HL-60/S4 treated with phorbol 12-myristate 13-acetate at 8.2 ng/mL for 4 days and 3 days (cell line): ENCODE measurements at regions not wholly inside any gene's neighbourhood (a gene's known extent, or its start where the extent isn't known, plus 50 kb on each side); places are given as distances from the start of the nearest gene placed in this dataset.

ENCODE experiments used
- in situ Hi-C: fragments of 300-500 bp; cut with MboI; formaldehyde crosslinking; loops from 2 replicates; pipeline ENCODE4 v1.15.0; 2022; ENCODE audit warnings: low sequenced_read_pairs

DNA sequence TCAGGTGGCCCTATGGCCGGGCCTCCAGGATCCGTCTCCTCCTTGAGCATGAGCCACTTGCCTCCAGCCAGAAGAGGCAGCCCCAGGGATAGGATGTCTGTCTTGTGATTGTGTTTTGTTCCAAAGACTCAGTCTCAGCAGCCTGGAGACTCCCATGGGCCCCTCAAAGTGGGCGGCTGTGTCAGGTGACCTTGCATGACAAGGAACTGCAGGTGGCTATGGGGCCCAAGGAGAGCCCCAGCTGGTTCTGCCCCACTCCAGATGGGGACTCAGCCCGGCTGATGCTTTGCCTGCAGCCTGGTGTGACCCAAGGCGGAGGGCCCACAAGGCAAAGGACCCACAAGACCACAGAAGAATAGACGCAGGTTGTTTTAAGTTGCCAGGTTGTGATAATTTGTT is 284.3 kb upstream of the IRX4 start:
- in situ Hi-C loops: no loop called here

- in situ Hi-C loops: no loop called here
Measured at GRCh38 chr5:2166306-2166978, 283.7 kb upstream of the IRX4 start.

DNA sequence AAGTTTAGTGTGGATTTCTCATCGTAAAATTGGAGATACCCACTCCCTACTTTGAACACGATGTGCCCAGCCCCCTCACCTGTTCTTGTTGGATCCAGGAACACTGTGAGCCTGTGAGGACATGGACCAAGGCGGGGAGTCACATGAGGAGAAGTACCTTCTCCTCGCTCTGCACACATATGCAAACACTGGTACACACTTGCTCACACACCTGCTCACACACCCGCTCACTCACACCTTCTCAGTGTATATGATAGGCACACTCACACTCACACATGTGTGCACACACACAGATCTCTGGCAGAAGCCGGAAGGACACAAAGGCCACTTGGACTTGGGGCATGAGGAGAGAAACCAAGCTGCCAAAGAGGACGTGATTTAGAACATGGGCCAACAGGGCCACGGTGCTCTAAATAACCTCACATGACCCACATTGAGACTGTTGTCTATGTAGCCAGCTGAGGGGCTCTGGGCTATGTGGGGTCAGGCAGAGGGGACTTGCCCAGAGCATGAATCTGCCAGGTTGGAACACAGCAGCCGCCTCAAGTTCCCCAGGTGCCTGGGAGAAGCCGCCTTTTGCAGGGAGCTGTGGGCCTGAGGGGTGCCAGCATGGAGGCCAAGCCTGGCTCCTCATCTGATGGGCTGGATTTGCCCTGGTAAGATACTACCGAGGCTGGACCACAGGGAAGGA is 283.0 kb upstream of the IRX4 start:
- in situ Hi-C loops: no loop called here

- in situ Hi-C loops: no loop called here
Measured at GRCh38 chr5:2165203-2165602, 282.5 kb upstream of the IRX4 start.

DNA sequence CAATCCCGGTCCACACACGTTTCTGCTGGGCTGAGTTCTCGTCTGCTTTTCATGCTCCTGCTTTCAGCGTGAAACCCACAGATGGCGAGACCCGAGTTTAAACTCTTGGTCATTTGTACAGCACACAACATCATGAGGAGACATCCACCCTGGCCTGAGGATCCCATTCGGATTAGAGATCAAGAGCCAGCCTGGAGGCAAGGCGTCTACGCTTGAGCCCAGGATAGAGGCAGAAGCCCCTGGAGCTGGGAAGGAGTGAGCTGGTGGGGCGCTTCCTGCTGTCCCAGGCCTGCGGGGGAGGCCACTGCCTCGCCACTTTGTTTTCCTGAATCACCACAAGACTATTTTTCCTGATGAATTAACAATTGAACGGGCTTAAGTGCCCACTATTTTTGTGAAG is 281.9 kb upstream of the IRX4 start:
- in situ Hi-C loops: no loop called here

DNA sequence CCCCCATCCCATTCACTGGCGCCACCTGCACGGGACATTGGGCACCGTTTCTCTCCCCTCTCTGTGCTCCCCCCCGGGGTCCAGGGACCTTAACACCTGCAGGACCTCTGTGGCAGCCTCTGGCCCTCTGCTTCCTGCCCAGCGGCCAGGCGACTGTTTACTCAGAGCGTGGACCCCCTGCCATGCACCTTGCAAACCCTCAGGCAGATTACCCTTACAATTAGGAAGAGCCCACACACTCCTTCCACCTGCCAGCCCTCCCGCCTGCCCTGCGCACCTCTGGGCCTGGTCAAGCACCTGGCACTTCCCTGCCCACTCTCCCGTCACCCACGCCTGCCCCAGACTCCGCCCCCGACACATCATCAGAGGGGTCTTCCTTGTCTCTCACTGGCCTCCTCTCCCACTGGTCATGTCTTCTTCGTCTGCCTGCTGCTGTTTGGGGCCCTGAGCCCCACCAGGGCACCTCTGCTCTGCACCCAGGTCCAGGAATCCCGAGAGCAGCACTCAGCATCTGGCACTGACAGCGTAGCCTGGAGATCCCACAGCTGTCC is 281.3 kb upstream of the IRX4 start:
- in situ Hi-C loops: no loop called here

DNA sequence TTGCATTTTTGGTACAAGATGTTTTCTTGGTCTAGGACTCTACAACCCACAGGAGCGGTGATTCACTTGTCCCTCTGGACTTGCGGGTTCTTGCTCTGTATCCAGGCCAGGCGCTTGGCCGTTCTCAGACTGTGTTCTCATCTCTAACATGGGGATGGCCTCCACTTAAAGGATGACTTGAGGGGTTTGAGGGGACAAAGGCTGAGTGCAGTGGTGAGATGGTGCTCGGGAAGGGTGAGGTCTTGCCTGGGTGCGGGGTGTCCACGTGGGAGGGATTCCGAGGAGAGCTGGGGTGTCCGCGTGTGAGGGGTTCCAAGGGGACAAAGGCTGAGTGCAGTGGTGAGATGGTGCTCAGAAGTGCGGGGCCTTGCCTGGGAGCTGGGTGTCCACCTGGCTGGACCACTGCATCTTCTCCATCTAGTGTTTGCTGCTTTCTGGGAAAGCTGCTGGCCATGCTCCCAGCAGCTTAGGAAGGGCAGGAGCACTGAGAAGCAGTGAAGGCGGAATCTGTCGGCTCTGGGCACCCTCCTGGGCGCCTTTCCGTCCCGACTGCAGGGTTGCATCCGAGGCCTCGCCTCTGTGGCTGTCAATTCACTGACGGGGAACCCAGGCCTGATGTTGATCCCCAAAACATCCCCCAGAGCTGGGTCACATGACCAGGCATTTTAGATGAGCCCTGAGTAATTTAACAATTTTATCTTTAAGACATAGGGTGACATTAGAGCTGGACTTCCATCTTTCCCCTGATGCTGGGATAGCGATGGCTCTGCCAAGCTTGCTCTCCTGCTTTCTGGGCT is 280.5 kb upstream of the IRX4 start:
- in situ Hi-C loops: no loop called here

DNA sequence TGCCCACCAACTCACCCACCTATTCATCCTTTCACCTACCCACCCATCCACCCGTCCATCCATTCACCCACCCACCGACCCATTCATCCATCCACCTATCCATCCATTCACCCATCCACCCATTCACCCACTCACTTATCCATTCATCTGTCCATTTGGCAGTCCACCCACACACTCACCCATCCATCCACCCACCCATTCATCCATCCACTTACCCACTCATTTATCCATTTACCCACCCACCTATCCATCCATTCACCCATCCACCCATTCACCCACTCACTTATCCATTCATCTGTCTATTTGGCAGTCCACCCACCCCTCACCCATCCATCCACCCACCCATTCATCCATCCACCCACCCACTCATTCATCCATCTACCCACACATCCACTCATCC is 278.1 kb upstream of the IRX4 start:
- in situ Hi-C loops: no loop called here

- in situ Hi-C loops: loop anchor here (10.0 kb wide), 1 partner anchor 404 kb away; no protein-coding TSS in a partner anchor
Measured at GRCh38 chr5:2158767-2159166, 276.0 kb upstream of the IRX4 start.

- in situ Hi-C loops: loop anchor here (10.0 kb wide), 1 partner anchor 403 kb away; no protein-coding TSS in a partner anchor
Measured at GRCh38 chr5:2158109-2158508, 275.4 kb upstream of the IRX4 start.

DNA sequence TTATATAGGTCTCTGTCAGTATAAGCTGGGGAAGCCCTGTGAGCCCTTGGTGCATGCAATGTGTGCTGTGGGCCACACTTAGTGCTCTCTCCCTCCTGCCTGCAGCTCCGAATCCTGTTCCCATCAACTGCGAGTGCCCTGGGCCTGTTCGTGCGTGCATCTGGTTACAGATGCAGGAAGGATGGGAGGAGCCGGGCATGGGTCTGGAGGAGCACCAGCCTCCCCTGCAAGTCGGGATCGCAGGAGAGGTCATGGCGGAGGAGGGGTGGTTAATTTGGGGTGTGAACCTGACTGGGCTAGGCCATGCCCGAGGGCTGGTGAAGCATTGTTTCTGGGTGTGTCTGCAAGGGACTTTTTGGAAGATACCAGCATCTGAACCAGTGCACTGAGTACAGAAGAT is 274.6 kb upstream of the IRX4 start:
- in situ Hi-C loops: loop anchor here (10.0 kb wide), 1 partner anchor 403 kb away; no protein-coding TSS in a partner anchor

DNA sequence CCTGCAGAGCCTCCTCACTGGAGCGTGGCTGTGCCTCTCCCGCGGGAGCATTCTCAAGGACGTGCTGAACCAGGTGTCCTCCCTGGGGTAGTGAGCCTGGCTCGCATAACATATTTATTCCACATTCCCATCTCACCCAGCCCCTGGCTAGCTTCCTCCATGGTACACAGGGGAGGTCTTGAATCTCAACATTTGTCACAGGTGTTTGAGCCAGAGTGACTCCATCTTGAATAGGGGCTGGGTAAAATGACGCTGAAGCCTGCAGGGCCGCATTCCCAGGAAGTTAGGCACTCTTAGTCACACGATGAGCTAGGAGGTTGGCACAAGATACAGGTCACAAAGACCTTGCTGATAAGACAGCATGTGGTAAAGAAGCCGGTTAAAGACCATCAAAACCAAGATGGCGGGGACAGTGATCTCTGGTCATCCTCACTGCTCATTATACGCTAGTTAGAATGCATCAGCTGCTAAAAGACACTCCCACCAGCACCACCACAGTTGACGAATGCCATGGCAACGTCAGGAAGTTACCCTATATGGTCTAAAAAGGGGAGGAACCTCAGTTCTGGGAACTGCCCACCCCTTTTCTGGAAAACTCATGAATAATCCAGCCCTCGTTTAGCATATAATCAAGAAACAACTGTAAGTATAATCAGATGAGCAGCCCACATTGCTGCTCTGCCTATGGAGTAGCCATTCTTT is 273.8 kb upstream of the IRX4 start:
- in situ Hi-C loops: loop anchor here (10.0 kb wide), 1 partner anchor 402 kb away; no protein-coding TSS in a partner anchor

- in situ Hi-C loops: loop anchor here (10.0 kb wide), 1 partner anchor 401 kb away; no protein-coding TSS in a partner anchor
Measured at GRCh38 chr5:2155556-2155955, 272.8 kb upstream of the IRX4 start.

DNA sequence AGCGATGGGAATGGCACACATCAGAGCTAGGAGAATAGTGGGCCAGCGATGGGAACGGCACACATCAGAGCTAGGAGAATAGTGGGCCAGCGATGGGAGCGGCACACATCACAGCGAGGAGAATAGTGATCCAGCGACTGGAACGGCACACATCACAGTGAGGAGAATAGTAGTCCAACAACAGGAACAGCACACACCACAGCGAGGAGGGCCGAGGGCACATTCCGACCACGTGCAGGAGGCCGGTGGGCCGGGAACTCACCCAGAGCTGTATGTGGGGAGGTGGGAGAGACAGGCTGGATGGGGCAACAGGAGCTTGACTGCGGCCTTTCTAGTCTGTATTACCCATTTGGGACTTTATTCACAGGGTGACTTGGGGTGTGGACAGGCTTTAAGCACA is 271.1 kb upstream of the IRX4 start:
- in situ Hi-C loops: loop anchor here (10.0 kb wide), 1 partner anchor 399 kb away; no protein-coding TSS in a partner anchor

DNA sequence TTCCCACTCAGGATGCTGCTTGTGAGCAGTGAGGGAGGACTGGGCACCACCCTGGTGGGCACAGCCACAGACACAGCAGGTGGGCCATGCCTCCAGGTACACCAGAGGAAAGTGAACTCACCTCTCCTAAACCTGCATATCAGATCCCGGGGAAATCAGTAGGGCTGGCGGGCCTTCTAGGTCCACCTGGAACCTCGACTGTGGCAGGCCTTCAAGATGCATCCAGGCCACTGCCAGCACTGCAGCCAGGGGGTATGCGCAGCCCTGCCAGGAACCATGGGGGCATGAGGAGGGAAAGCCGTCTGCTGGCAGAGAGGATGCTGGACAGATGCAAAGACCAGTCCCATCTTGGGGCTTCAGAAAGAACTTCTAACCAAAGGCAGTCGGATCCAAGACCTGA is 270.6 kb upstream of the IRX4 start:
- in situ Hi-C loops: loop anchor here (10.0 kb wide), 1 partner anchor 399 kb away; no protein-coding TSS in a partner anchor

DNA sequence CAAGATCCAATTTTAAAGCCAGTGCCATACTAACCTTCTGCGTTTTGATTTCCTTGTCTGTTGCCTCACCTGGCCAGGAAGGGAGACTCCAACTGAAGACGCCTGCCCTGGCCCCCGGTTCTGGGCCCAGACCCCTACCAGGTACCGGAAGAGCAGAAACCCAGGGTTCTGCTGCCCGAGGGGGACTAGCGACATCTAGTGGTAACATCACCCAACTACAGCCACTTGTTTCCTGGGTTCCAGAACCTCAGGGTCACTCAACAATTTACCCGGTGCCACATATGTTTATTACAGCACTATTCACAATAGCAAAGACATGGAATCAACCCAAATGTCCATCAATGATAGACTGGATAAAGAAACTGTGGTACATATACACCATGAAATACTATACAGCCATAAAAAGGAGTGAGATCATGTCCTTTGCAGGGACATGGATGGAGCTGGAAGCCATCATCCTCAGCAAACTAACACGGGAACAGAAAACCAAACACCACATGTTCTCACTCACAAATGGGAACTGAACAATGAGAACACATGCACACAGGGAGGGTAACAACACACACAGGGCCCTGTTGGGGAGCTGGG is 268.7 kb upstream of the IRX4 start:
- in situ Hi-C loops: loop anchor here (10.0 kb wide), 1 partner anchor 397 kb away; no protein-coding TSS in a partner anchor

DNA sequence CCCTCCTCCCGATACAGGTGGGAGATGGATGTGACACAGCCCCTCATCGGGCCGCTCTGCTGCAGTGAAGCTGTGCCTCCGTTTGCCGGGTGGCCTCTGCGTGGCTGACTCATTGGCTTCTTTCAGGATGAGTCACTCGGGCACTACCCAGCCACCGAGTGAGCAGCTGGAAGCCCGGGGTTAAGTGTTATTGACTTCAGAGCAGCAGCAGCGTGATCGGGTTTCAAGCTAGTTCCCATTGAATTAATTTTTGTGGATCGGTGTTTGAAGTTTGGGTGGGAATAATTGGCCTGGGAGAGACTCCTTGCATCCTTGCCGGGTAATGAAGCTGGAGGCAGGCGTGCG is 266.4 kb upstream of the IRX4 start:
- in situ Hi-C loops: no loop called here

DNA sequence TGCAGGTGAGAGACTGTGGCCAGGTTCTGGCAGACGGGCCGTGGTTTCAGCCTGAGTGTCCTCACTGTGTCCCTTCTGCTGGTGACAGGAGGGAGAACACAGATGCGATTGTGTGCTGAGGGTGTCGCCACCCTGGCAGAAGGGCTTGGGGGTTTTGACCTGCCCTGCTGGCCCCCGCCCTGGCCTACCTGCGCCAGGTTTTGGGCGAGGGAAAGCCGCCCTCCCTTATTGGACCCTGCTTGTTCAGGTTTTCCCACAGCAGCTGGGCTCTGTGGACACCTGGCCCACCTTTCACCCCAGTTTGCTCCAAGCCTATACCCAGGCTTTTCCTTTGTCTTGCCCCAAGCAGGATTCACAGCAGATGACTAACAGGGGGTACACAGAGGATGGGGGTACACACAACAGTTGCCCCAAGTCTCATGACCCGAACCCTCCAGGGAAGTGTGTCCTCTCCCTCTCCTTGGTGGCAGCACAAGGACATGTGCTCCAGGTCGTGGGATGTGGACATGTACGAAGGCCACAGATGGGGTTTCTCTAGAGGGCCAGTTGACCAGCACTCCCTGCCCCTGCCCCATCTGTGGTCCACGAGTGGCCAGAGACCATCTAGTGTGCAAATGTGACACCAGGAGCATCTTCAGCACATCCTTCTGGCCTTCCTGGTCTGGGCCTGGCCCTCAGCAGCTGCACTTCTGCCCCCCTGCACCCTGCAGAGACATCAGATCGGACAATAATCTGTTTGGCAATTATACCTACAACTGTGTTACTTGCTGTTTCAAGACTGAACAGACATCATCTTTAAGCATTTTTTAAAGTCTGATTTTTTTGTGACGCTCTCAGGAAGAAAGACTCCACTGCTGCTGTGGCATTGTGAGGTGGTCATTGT is 265.8 kb upstream of the IRX4 start:
- in situ Hi-C loops: no loop called here
